HepG2 (cell line): ENCODE measurements at regions not wholly inside any gene's neighbourhood (a gene's known extent, or its start where the extent isn't known, plus 50 kb on each side); places are given as distances from the start of the nearest gene placed in this dataset.

Source experiments
- CENPT ChIP-seq: sonication (generic); formaldehyde crosslinking; IDR thresholded peaks from 2 replicates; pipeline ENCODE4 v1.8.0; 2022; ENCODE audit warnings: low read depth, mild to moderate bottlenecking, moderate library complexity, missing genetic modification reagents
- CERS6 ChIP-seq: sonication (generic); formaldehyde crosslinking; IDR thresholded peaks from 2 replicates; pipeline ENCODE4 v1.5.0; 2020; ENCODE audit warnings: missing genetic modification reagents
- EHMT2 ChIP-seq: fragments of 200-600 bp; sonication (generic); IDR thresholded peaks from 2 replicates; pipeline ENCODE4 v1.7.0; 2017; ENCODE audit warnings: antibody characterized with exemption, low read depth, low read length, borderline replicate concordance
- HMGXB3 ChIP-seq: sonication (generic); formaldehyde crosslinking; IDR thresholded peaks from 2 replicates; pipeline ENCODE4 v1.4.0; 2020; ENCODE audit warnings: missing genetic modification reagents, borderline replicate concordance
- TCF12 ChIP-seq, 2 experiments: fragments of 450-650 bp in 1 of 2; sonication (generic) in 1 of 2; formaldehyde crosslinking in 1 of 2; IDR thresholded peaks; 2 replicates each; pipeline versions ENCODE4 v1.6.1 to v1.8.0; 2017 to 2022; ENCODE audit warnings: antibody characterized with exemption in 1 of 2, mild to moderate bottlenecking in 1 of 2, missing genetic modification reagents in 1 of 2, moderate library complexity in 1 of 2
- TCF7L2 ChIP-seq: IDR thresholded peaks from 2 replicates; pipeline ENCODE4 v1.6.1; 2011; ENCODE audit warnings: mild to moderate bottlenecking, low read depth, low read length, moderate library complexity
- TP53 ChIP-seq: sonication (generic); formaldehyde crosslinking; conservative IDR thresholded peaks from 2 replicates; pipeline ENCODE4 v1.4.0; 2020; ENCODE audit warnings: missing genetic modification reagents
- ZNF451 ChIP-seq: sonication (generic); formaldehyde crosslinking; IDR thresholded peaks from 2 replicates; pipeline ENCODE4 v1.5.0; 2020; ENCODE audit warnings: mild to moderate bottlenecking, missing genetic modification reagents
- ZNF788 ChIP-seq: sonication (generic); formaldehyde crosslinking; IDR thresholded peaks from 2 replicates; pipeline ENCODE4 v1.5.0; 2020; ENCODE audit warnings: mild to moderate bottlenecking, missing genetic modification reagents, borderline replicate concordance
- ZSCAN5A ChIP-seq: sonication (generic); formaldehyde crosslinking; IDR thresholded peaks from 2 replicates; pipeline ENCODE4 v1.8.0; 2022; ENCODE audit warnings: mild to moderate bottlenecking, missing genetic modification reagents, borderline replicate concordance
- TF ChIP-seq, protein P1 (sequence below): sonication (generic); formaldehyde crosslinking; IDR thresholded peaks from 2 replicates; pipeline ENCODE4 v1.4.0; 2020; ENCODE audit warnings: missing genetic modification reagents, borderline replicate concordance
- TF ChIP-seq, protein P2 (sequence below): sonication (generic); formaldehyde crosslinking; IDR thresholded peaks from 2 replicates; pipeline ENCODE4 v1.9.0; 2021; ENCODE audit warnings: missing genetic modification reagents, borderline replicate concordance
- TF ChIP-seq, protein P3 (sequence below): sonication (generic); formaldehyde crosslinking; IDR thresholded peaks from 2 replicates; pipeline ENCODE4 v1.4.0; 2020; ENCODE audit warnings: missing genetic modification reagents
- TF ChIP-seq, protein P4 (sequence below): sonication (generic); formaldehyde crosslinking; IDR thresholded peaks from 2 replicates; pipeline ENCODE4 v1.5.0; 2020; ENCODE audit warnings: missing genetic modification reagents

DNA sequence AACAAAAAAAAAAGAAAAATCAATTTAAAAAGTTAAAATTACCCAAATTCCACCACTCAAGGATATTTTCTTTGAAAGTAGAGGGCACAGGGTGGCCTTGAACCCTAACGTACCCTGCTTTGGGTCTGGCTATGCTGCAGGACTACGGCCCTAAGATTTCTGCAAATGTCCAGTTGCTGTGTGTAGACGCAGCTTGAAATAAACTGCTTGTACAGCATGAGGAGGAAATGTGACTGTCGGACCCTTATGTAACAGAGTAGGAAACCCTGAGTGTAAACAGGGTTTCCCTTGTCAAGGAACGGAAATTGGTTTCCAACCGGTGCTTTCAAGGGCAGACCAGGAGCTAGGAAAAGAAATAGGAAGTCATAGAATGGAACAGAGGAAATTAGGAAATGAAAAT is 60.7 kb upstream of the SHLD1 start (continued):
- TF ChIP-seq ZSCAN5A: no peak
- peak; percentile 50; the same call in 1 of the 2 replicates for TF ChIP-seq ZNF788
- no peak for TF ChIP-seq ZNF451 (CRISPR knock-in tag)
- TF ChIP-seq TCF12 (IDR thresholded peaks at IDR 0.05): no peak
- no peak for TF ChIP-seq TCF12 (CRISPR knock-in tag; IDR thresholded peaks at IDR 0.05)
- TF ChIP-seq TP53 (CRISPR knock-in tag): no peak
- TF ChIP-seq TCF7L2: no peak
- TF ChIP-seq, protein P1, sequence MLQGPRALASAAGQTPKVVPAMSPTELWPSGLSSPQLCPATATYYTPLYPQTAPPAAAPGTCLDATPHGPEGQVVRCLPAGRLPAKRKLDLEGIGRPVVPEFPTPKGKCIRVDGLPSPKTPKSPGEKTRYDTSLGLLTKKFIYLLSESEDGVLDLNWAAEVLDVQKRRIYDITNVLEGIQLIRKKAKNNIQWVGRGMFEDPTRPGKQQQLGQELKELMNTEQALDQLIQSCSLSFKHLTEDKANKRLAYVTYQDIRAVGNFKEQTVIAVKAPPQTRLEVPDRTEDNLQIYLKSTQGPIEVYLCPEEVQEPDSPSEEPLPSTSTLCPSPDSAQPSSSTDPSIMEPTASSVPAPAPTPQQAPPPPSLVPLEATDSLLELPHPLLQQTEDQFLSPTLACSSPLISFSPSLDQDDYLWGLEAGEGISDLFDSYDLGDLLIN (CRISPR knock-in tag): no peak; the same call in 1 of the 2 replicates
- TF ChIP-seq, protein P2, sequence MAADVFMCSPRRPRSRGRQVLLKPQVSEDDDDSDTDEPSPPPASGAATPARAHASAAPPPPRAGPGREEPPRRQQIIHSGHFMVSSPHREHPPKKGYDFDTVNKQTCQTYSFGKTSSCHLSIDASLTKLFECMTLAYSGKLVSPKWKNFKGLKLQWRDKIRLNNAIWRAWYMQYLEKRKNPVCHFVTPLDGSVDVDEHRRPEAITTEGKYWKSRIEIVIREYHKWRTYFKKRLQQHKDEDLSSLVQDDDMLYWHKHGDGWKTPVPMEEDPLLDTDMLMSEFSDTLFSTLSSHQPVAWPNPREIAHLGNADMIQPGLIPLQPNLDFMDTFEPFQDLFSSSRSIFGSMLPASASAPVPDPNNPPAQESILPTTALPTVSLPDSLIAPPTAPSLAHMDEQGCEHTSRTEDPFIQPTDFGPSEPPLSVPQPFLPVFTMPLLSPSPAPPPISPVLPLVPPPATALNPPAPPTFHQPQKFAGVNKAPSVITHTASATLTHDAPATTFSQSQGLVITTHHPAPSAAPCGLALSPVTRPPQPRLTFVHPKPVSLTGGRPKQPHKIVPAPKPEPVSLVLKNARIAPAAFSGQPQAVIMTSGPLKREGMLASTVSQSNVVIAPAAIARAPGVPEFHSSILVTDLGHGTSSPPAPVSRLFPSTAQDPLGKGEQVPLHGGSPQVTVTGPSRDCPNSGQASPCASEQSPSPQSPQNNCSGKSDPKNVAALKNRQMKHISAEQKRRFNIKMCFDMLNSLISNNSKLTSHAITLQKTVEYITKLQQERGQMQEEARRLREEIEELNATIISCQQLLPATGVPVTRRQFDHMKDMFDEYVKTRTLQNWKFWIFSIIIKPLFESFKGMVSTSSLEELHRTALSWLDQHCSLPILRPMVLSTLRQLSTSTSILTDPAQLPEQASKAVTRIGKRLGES (CRISPR knock-in tag): 0 out of 2 replicates have a peak, but pooled peaks have one; percentile 31
- TF ChIP-seq CENPT (CRISPR knock-in tag): no peak
- TF ChIP-seq, protein P3, sequence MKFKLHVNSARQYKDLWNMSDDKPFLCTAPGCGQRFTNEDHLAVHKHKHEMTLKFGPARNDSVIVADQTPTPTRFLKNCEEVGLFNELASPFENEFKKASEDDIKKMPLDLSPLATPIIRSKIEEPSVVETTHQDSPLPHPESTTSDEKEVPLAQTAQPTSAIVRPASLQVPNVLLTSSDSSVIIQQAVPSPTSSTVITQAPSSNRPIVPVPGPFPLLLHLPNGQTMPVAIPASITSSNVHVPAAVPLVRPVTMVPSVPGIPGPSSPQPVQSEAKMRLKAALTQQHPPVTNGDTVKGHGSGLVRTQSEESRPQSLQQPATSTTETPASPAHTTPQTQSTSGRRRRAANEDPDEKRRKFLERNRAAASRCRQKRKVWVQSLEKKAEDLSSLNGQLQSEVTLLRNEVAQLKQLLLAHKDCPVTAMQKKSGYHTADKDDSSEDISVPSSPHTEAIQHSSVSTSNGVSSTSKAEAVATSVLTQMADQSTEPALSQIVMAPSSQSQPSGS (CRISPR knock-in tag): no peak
- no peak for TF ChIP-seq EHMT2
- no peak for TF ChIP-seq HMGXB3 (CRISPR knock-in tag)
- TF ChIP-seq, protein P4, sequence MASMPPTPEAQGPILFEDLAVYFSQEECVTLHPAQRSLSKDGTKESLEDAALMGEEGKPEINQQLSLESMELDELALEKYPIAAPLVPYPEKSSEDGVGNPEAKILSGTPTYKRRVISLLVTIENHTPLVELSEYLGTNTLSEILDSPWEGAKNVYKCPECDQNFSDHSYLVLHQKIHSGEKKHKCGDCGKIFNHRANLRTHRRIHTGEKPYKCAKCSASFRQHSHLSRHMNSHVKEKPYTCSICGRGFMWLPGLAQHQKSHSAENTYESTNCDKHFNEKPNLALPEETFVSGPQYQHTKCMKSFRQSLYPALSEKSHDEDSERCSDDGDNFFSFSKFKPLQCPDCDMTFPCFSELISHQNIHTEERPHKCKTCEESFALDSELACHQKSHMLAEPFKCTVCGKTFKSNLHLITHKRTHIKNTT (CRISPR knock-in tag): no peak
- no peak for TF ChIP-seq CERS6 (CRISPR knock-in tag)
